ENCODE measurements at regions not wholly inside any gene's neighbourhood (a gene's known extent, or its start where the extent isn't known, plus 50 kb on each side); places are given as distances from the start of the nearest gene placed in this dataset.

GRCh38 chr6:33862536-33862935, 58.7 kb upstream of the MLN start:
- Histone ChIP-seq H3K36me3 (ENCODE audit: insufficient read depth, low read length) (no peaks in the 10 kb centered on the region), H4K20me1 (ENCODE audit: insufficient read depth, low read length) (no peaks in the 10 kb centered on the region), H3K27ac (ENCODE audit: low read depth, low read length, poor library complexity, severe bottlenecking) (no peak overlapping the region), H3K4me1 (ENCODE audit: insufficient read depth, low read length, poor library complexity, severe bottlenecking) (peaks cover 8% of the 10 kb centered on the region), H2AFZ (ENCODE audit: low read length) (no peak overlapping the region), H3K79me2 (ENCODE audit: insufficient read depth, low read depth, low read length) (no peaks in the 10 kb centered on the region), H3K4me2 (ENCODE audit: low read length) (no peak overlapping the region), H3K9me2 (ENCODE audit: insufficient read depth, low read length) (no peaks in the 10 kb centered on the region), H3K4me3 (ENCODE audit: low read depth, low read length, poor library complexity, severe bottlenecking) (no peak overlapping the region), H3K9me3 (ENCODE audit: low read length) (no peaks in the 10 kb centered on the region)
- no peak for TF ChIP-seq CTCF (conservative IDR thresholded peaks at IDR 0.05; ENCODE audit: low read length)
- no peak for TF ChIP-seq EZH2phosphoT487 (IDR thresholded peaks at IDR 0.05; ENCODE audit: borderline replicate concordance, low read depth, low read length)
- intact Hi-C loops (cut with micrococcal nuclease; ENCODE audit: unreplicated experiment) = no loop called here
- CTCF ChIA-PET (ENCODE audit: unreplicated experiment) = no interaction called here
- POLR2A ChIA-PET = no interaction called here
- no peak for DNase-seq (ENCODE audit: low spot score)
- no TSS peak for BruUV-seq (replicated peaks)

- no peaks in the 10 kb centered on the region for H4K20me1 ChIP-seq (ENCODE audit: insufficient read depth, low read length)
- no peak overlapping the region for H3K4me2 ChIP-seq (ENCODE audit: low read length)
- no peak overlapping the region for H3K27ac ChIP-seq (ENCODE audit: low read depth, low read length, poor library complexity, severe bottlenecking)
- H3K9me2 ChIP-seq (ENCODE audit: insufficient read depth, low read length) = no peaks in the 10 kb centered on the region
- H3K36me3 ChIP-seq (ENCODE audit: insufficient read depth, low read length) = no peaks in the 10 kb centered on the region
- ChIA-PET CTCF (ENCODE audit: unreplicated experiment) (no interaction called here), POLR2A (interaction anchor here (0.6 kb wide), 1 partner anchor 385 kb away, joined by 3 read pairs; no protein-coding TSS in a partner anchor)
- no peaks in the 10 kb centered on the region for H3K79me2 ChIP-seq (ENCODE audit: insufficient read depth, low read depth, low read length)
- H3K9me3 ChIP-seq (ENCODE audit: low read length) = no peaks in the 10 kb centered on the region
- no peak for DNase-seq (ENCODE audit: low spot score)
- no peak overlapping the region for H3K4me3 ChIP-seq (ENCODE audit: low read depth, low read length, poor library complexity, severe bottlenecking)
- BruUV-seq (replicated peaks) = no TSS peak
- H3K4me1 ChIP-seq (ENCODE audit: insufficient read depth, low read length, poor library complexity, severe bottlenecking) = peaks cover 8% of the 10 kb centered on the region
- TF ChIP-seq EZH2phosphoT487 (IDR thresholded peaks at IDR 0.05; ENCODE audit: borderline replicate concordance, low read depth, low read length) = no peak
- no peak for TF ChIP-seq CTCF (conservative IDR thresholded peaks at IDR 0.05; ENCODE audit: low read length)
- intact Hi-C loops (cut with micrococcal nuclease; ENCODE audit: unreplicated experiment) = no loop called here
- no peak overlapping the region for H2AFZ ChIP-seq (ENCODE audit: low read length)
These were observed 57.9 kb upstream of the MLN start for GRCh38 chr6:33861722-33862121.

DNA sequence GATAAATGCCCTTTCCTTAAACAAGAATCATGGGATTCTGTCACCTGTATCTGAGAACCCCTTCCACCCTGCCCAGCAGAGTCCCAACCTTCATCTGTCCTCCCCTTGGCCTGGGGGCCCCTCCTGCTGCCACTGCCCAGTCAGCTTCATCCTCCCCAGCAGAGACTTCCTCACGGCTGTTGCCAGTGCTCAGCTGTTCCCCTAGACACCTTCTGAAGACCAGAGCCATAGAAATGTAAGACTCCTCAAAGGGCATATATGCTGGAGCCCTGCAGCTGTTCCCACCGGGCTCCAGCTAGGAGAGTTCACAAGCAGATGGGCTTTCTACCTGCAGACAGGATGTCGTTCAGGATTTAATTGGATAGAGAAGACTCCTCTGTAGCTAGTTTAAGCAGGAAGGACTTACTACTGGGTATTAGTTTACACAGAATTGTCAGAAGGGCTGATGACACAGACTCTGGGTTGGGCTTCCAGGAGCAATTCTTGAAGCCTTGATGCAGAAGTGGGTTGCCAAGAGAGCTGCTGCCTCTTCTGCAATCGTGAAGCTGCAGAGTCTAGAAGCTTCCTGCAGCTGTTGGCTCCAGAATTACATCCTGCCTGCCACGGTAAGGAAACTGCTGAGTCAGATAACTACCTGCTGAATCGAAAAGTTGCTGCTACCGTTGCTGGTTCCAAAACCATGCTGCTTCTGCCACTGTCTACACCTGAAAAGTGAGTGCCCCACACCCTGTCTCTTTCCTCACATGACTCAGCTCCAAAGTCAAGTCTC, 57.1 kb upstream of the MLN start:
- H2AFZ ChIP-seq (ENCODE audit: low read length) = no peak overlapping the region
- no peaks in the 10 kb centered on the region for H4K20me1 ChIP-seq (ENCODE audit: insufficient read depth, low read length)
- no peaks in the 10 kb centered on the region for H3K36me3 ChIP-seq (ENCODE audit: insufficient read depth, low read length)
- POLR2A ChIA-PET = interaction anchor here (0.6 kb wide), 1 partner anchor 384 kb away, joined by 3 read pairs; no protein-coding TSS in a partner anchor
- intact Hi-C loops (cut with micrococcal nuclease; ENCODE audit: unreplicated experiment) = no loop called here
- no peaks in the 10 kb centered on the region for H3K9me3 ChIP-seq (ENCODE audit: low read length)
- no peaks in the 10 kb centered on the region for H3K9me2 ChIP-seq (ENCODE audit: insufficient read depth, low read length)
- H3K4me1 ChIP-seq (ENCODE audit: insufficient read depth, low read length, poor library complexity, severe bottlenecking) = peaks cover 8% of the 10 kb centered on the region
- no peak overlapping the region for H3K27ac ChIP-seq (ENCODE audit: low read depth, low read length, poor library complexity, severe bottlenecking)
- H3K4me3 ChIP-seq (ENCODE audit: low read depth, low read length, poor library complexity, severe bottlenecking) = no peak overlapping the region
- DNase-seq (ENCODE audit: low spot score) = peak; percentile 29
- BruUV-seq (replicated peaks) = no TSS peak
- no peak for TF ChIP-seq CTCF (conservative IDR thresholded peaks at IDR 0.05; ENCODE audit: low read length)
- TF ChIP-seq EZH2phosphoT487 (IDR thresholded peaks at IDR 0.05; ENCODE audit: borderline replicate concordance, low read depth, low read length) = no peak
- H3K79me2 ChIP-seq (ENCODE audit: insufficient read depth, low read depth, low read length) = no peaks in the 10 kb centered on the region
- no peak overlapping the region for H3K4me2 ChIP-seq (ENCODE audit: low read length)
- CTCF ChIA-PET (ENCODE audit: unreplicated experiment) = no interaction called here
